Left renal pelvis (tissue), 4 donors: ENCODE measurements at regions not wholly inside any gene's neighbourhood (a gene's known extent, or its start where the extent isn't known, plus 50 kb on each side); places are given as distances from the start of the nearest gene placed in this dataset.
"Not testable (repeated sequence)": the region's sequence is repeated elsewhere in the genome, so short reads cannot be mapped to it uniquely, and the experiment has no call there.

ENCODE experiments used
- DNase-seq, 4 donors: peaks; one replicate each; pipeline ENCODE4 v3.0.0-alpha.2; 2013; ENCODE audit warnings: low read depth in 4 of 4, low spot score in 3 of 4

DNA sequence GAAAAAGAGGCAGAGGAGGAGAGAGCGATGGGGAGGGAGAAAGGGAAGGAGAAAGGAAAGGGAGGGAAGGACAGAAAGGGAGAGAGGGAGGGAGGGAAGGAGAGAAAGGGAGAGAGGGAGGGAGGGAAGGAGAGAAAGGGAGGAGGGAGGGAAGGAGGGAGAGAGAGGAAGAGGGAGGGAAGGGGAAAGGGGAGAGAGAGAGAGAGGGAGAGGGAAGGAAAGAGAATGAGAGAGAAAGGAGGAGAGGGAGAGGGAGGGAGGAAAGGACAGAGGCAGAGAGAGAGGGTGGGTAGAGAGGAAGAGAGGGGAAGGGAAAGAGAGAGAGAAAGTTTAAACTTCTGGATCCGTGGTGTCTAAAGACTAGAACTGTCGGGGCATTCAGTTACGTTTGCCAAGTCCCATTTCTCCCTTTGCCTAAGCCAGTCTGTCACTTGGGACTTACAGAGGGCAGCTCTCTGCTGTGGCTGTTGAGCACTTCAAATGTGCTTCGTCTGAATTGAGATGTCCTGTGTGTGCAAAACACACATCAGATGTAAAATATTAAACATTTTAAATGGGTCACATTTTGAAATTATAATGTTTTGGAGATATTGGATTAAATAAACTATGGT, 62.6 kb downstream of the PLXNA1 start:
- DNase-seq: no peak

DNA sequence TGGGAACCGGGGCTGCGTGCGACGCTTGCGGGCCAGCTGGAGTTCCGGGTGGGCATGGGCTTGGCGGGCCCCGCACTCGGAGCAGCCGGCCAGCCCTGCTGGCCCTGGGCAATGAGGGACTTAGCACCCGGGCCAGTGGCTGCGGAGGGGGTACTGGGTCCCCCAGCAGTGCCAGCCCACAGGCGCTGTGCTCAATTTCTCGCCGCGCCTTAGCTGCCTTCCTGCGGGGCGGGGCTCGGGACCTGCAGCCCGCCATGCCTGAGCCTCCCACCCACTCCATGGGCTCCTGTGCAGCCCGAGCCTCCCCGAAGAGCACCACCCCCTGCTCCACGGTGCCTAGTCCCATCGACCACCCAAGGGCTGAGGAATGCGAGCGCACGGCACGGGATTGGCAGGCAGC, 63.8 kb downstream of the PLXNA1 start:
- DNase-seq: not testable (repeated sequence)

DNA sequence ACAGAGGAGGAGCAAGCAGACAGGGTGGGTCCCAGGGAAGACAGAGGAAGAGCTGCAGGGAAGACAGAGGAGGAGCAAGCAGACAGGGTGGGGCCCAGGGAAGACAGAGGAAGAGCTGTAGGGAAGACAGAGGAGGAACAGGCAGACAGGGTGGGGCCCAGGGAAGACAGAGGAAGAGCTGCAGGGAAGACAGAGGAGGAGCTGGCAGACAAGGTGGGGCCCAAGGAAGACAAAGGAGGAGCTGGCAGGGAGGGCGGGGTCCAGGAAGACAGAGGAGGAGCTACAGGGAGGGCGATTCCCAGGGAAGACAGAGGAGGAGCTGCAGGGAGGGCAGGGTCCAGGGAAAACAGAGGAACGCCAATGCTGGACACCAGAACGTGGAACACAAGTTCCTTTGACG, 66.5 kb downstream of the PLXNA1 start:
- DNase-seq: no peak

DNA sequence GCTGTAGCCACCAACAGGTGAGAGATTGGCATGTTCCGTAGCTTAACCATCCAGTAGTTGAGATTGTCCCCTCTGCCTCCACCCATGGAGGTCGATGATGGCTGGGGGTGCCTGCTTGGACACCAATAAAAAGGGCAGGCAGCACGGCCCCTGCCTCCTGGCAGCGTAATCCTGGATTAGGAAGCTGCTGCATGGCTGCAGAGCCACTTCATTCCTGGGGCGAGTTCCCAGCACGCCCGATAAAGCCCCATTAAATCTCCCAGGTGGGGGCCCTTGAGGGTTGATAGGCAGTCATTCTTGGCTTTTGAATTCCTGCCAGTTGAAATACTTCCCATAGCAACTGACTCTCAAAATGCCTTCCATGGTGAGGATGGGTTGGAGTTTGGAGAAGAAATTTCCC, 67.8 kb downstream of the PLXNA1 start:
- DNase-seq: no peak

GRCh38 chr3:127052121-127052561, 69.2 kb downstream of the PLXNA1 start:
- DNase-seq: no peak

- DNase-seq: no peak
Measured at GRCh38 chr3:127053026-127053425, 70.1 kb downstream of the PLXNA1 start.

GRCh38 chr3:127053450-127053849, 70.5 kb downstream of the PLXNA1 start:
- DNase-seq: no peak

DNA sequence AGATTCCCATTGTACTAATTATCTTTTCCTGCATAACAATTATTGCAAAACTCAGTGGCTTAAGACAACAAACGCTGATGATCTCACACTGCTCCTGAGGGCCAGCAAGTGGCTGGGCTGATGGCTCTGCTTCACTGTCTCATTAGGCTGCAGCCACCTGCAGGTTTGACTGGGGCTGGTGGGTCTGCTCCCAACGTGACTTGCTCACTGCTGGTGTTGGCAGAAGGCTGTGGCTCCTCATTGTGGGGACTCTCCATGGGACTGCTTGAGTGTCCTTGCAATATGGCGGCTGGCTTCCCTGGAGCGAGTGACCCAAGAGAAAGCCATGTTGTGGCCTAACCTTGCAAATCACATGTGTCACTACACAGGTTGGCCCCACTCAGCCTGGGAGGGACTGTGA, 71.1 kb downstream of the PLXNA1 start:
- no peak for DNase-seq

- no peak for DNase-seq
Measured at GRCh38 chr3:127056281-127056680, 73.4 kb downstream of the PLXNA1 start.

DNA sequence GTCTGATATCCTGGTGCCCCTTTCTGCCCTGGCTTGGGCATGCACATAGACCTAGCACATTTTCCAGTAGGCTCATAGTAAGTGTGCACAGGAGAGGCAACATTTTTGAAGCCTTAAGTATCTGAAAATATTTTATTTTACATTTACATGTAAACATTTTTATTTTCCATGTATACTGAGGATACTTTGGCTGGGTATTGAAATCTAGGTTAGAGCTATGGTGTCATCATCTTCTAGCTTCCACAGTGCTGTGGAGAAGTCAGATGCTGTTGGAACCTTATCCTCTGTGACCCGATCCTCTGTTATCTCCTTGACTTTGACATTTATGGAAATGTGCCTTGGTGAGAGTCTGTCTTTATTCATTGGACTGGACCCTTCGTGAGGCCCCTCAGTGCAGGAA, 74.1 kb downstream of the PLXNA1 start:
- DNase-seq: no peak

DNA sequence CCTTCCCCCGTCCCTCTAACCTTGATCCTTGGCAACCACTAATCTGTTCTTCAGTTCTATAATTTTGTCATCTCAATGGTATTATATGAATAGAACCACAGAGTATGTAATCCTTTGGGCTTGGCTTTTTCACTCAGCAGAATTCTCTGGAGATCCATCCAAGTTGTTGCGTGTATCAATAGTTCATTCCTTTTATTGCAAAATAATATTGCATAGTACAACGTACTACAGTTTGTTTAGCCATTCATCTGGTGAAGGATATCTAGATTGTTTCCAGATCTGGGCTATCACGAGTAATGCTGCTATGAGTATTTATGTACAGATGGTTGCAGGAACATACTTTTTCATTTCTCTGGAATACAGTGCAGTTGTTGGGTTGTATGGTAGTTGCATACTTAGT, 76.2 kb downstream of the PLXNA1 start:
- DNase-seq: no peak

DNA sequence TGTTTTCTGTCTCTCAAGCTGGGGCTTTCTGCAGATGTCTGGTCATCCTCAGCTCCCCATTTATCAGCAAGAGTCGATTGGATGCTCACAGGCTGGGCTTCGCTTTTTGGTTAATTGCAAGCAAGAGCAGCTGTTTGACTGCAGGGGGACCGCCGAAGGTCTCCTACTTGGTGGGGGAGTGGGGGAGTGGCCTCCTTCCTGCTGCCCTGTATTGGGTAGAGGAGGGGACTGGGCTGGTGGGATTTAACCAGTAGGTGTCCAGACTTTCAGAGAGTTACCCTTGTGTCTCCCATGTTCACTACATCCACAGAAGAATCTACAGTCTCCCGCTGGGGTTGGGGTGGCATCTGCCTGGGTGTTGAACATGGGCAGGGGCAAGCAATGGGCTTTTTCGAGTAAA, 78.7 kb downstream of the PLXNA1 start:
- DNase-seq: no peak

DNA sequence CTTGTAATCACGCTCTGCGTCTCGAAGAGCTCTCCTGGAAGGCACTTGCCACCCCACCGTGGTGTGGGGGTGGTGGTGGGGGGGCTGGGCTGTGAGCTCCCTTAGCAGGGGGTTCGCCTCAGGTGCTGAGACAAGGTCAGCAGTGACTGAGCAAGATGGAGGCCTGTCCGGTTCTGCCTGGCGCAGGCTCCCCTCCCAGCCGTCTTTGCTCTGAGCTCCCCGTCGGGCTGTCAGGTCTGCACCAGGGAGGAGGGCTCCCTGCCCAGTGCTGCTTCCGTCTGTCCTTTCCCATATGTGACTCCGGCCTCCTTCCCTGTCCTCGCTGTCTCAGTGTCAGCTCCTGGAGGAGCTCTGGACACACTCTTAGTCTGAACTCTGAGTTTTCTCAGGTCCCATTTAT, 80.0 kb downstream of the PLXNA1 start:
- no peak for DNase-seq

DNA sequence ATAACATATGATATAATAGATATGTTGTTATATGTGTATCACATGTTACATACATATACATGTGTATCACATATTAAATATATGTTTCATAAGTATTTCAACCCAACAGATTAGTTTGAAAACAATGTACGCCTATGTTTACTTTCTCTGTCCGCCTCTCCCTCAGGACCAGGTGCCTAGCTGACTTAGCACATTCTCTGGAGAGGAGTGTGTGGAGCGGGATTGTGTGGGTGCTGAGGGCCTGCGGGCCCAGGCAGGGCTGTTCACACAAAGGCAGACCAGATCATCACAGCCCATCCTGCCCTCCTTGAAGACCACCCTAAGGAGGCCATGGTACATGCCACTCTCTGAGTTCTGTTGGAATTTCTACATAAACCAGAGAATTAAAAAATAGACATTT, 81.0 kb downstream of the PLXNA1 start:
- DNase-seq: no peak

DNA sequence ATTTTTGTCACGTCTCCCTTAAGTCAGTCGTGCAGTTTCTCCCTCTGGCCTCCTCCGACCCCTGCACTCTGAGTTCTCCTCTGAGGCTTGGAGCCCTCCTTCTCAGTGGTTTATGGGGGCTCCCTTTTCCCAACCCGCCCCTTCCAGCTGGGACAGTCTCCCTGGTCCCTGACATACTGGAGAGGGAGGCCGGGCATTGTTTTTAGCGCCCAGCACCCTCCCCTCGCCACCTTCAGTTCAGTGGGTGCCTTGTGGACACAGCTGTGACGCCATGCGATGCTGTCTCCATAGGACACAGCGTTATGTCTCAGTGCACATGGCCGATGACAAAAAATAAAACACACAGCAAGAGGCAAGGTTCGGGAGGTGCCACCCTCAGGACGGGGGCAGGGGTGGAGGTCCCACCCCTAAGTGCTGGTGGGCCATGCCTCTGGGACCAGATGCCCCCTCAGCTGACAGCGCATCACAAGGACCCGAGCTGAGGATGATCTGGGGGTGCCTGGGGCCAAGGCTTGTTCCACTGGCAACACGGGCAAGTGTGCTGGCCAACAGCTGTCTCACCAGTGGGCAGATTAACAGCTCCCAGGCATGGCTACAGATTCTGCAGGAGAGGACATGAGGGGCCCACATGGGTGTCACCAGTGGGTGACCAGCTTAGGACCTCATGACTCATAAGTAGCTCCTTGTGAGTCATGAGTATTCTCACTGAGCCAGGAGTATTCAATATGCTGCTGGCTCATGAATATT, 81.6 kb downstream of the PLXNA1 start:
- no peak for DNase-seq

- no peak for DNase-seq
Measured at GRCh38 chr3:127065138-127065427, 82.2 kb downstream of the PLXNA1 start.

GRCh38 chr3:127065561-127066290, 82.8 kb downstream of the PLXNA1 start:
- no peak for DNase-seq

DNA sequence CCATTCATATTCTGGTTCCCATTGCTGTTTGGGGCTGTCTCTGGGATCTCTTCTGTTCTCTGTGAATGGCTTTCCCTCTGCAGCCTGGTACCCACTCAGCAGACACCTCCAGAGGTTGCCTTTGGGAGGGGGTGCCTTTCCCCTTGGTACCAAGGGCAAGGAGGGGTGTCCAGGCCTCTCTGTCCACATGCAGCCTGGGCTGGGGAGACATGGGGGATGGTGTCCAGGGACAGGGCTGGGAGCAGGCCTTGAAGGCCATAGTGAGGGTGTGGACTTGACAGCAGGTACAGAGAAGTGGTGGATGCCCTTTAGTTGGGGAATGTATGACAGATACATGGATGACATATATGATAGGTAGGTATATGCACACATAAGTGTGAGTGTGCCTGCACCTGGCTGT, 83.7 kb downstream of the PLXNA1 start:
- no peak for DNase-seq

- no peak for DNase-seq
Measured at GRCh38 chr3:127067116-127067910, 84.4 kb downstream of the PLXNA1 start.

GRCh38 chr3:127068111-127068810, 85.3 kb downstream of the PLXNA1 start:
- no peak for DNase-seq

GRCh38 chr3:127068871-127069270, 86.0 kb downstream of the PLXNA1 start:
- DNase-seq: no peak
